ENCODE measurements at regions not wholly inside any gene's neighbourhood (a gene's known extent, or its start where the extent isn't known, plus 50 kb on each side); places are given as distances from the start of the nearest gene placed in this dataset.

- Histone ChIP-seq H3K9me3 (peaks cover 12% of the 10 kb centered on the region), H3K36me3 (ENCODE audit: low read depth) (no peaks in the 10 kb centered on the region), H3K4me3 (no peak overlapping the region), H3K4me1 (ENCODE audit: low read depth) (no peaks in the 10 kb centered on the region)
- TF ChIP-seq CTCF (IDR thresholded peaks at IDR 0.05): no peak
- intact Hi-C loops (cut with DNase I, micrococcal nuclease): no loop called here
- ATAC-seq: no peak
- no peak for DNase-seq
These were observed 468.1 kb upstream of the MYT1L start for GRCh38 chr2:2799151-2799697.

- no peaks in the 10 kb centered on the region for H3K4me1 ChIP-seq (ENCODE audit: low read depth)
- no peak for ATAC-seq
- no peak for TF ChIP-seq CTCF (IDR thresholded peaks at IDR 0.05)
- intact Hi-C loops (cut with DNase I, micrococcal nuclease): no loop called here
- no peaks in the 10 kb centered on the region for H3K36me3 ChIP-seq (ENCODE audit: low read depth)
- peaks cover 12% of the 10 kb centered on the region for H3K9me3 ChIP-seq
- no peak for DNase-seq
- H3K4me3 ChIP-seq: no peak overlapping the region
These were observed 467.3 kb upstream of the MYT1L start for GRCh38 chr2:2798337-2798736.

GRCh38 chr2:2797797-2798196 is 466.7 kb upstream of the MYT1L start:
- no peaks in the 10 kb centered on the region for H3K4me1 ChIP-seq (ENCODE audit: low read depth)
- H3K9me3 ChIP-seq: peaks cover 9% of the 10 kb centered on the region
- no peak for ATAC-seq
- DNase-seq: no peak
- intact Hi-C loops (cut with DNase I, micrococcal nuclease): no loop called here
- no peak for TF ChIP-seq CTCF (IDR thresholded peaks at IDR 0.05)
- H3K4me3 ChIP-seq: no peak overlapping the region
- H3K36me3 ChIP-seq (ENCODE audit: low read depth): no peaks in the 10 kb centered on the region

GRCh38 chr2:2796207-2796606 is 465.1 kb upstream of the MYT1L start:
- H3K4me1 ChIP-seq (ENCODE audit: low read depth): no peaks in the 10 kb centered on the region
- no peak overlapping the region for H3K4me3 ChIP-seq
- ATAC-seq: no peak
- intact Hi-C loops (cut with DNase I, micrococcal nuclease): no loop called here
- no peak for DNase-seq
- peaks cover 2% of the 10 kb centered on the region for H3K9me3 ChIP-seq
- H3K36me3 ChIP-seq (ENCODE audit: low read depth): no peaks in the 10 kb centered on the region
- no peak for TF ChIP-seq CTCF (IDR thresholded peaks at IDR 0.05)

GRCh38 chr2:2795438-2796091 is 464.5 kb upstream of the MYT1L start:
- no peak for ATAC-seq
- Histone ChIP-seq H3K4me1 (ENCODE audit: low read depth) (no peaks in the 10 kb centered on the region), H3K9me3 (peaks cover 2% of the 10 kb centered on the region), H3K4me3 (no peak overlapping the region), H3K36me3 (ENCODE audit: low read depth) (no peaks in the 10 kb centered on the region)
- no peak for DNase-seq
- intact Hi-C loops (cut with DNase I, micrococcal nuclease): no loop called here
- no peak for TF ChIP-seq CTCF (IDR thresholded peaks at IDR 0.05)

Measured in mucosa of descending colon (tissue), 3 donors.